ENCODE measurements at regions not wholly inside any gene's neighbourhood (a gene's known extent, or its start where the extent isn't known, plus 50 kb on each side); places are given as distances from the start of the nearest gene placed in this dataset.

- TF ChIP-seq ZNF83 (CRISPR knock-in tag; IDR thresholded peaks at IDR 0.05; ENCODE audit: borderline replicate concordance) (no peak), NFRKB (IDR thresholded peaks at IDR 0.05) (no peak), ZNF121 (CRISPR knock-in tag; IDR thresholded peaks at IDR 0.05) (no peak), FOXM1 (CRISPR knock-in tag; IDR thresholded peaks at IDR 0.05) (no peak), ATF2 (CRISPR knock-in tag; IDR thresholded peaks at IDR 0.05) (no peak), ZKSCAN1 (IDR thresholded peaks at IDR 0.05; ENCODE audit: low read length) (no peak), SMARCC2 (IDR thresholded peaks at IDR 0.05) (no peak), RBAK (CRISPR knock-in tag; IDR thresholded peaks at IDR 0.05) (no peak), TBP (CRISPR knock-in tag; IDR thresholded peaks at IDR 0.05) (no peak), SIN3A (IDR thresholded peaks at IDR 0.05; ENCODE audit: borderline replicate concordance, low read depth, low read length) (no peak)
- TF ChIP-seq, protein P1, sequence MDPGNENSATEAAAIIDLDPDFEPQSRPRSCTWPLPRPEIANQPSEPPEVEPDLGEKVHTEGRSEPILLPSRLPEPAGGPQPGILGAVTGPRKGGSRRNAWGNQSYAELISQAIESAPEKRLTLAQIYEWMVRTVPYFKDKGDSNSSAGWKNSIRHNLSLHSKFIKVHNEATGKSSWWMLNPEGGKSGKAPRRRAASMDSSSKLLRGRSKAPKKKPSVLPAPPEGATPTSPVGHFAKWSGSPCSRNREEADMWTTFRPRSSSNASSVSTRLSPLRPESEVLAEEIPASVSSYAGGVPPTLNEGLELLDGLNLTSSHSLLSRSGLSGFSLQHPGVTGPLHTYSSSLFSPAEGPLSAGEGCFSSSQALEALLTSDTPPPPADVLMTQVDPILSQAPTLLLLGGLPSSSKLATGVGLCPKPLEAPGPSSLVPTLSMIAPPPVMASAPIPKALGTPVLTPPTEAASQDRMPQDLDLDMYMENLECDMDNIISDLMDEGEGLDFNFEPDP (CRISPR knock-in tag; conservative IDR thresholded peaks at IDR 0.05): no peak
These were observed 532.5 kb upstream of the MGMT start for GRCh38 chr10:128934492-128934891.

All from HepG2 (cell line).